HEK293 (cell line): ENCODE measurements at regions not wholly inside any gene's neighbourhood (a gene's known extent, or its start where the extent isn't known, plus 50 kb on each side); places are given as distances from the start of the nearest gene placed in this dataset.

ENCODE experiments used
- CTCF ChIA-PET: fragments of 350-600 bp; formaldehyde crosslinking; extraction: SDS; loops from one replicate; lab custom pipeline; 2021; ENCODE audit warnings: antibody characterized with exemption; lab: Yijun Ruan, JAX
- POLR2A ChIA-PET: fragments of 300-600 bp; formaldehyde crosslinking; extraction: SDS; loops from one replicate; lab custom pipeline; 2020; ENCODE audit warnings: antibody characterized with exemption, inconsistent platforms; lab: Yijun Ruan, JAX
- H3K27ac ChIP-seq: fragments of 200-500 bp; sonication (Bioruptor generic); 2 replicates; pipeline ENCODE4 v1.5.1; 2014; ENCODE audit warnings: low read depth, low read length, control low read depth, inconsistent platforms; ENCODE audit errors: extremely low read depth
- H3K36me3 ChIP-seq, 2 experiments: fragments of 200-500 bp in 1 of 2; sonication (Bioruptor generic) in 1 of 2; 1 replicate in 1 of 2; 2 replicates in 1 of 2; pipeline ENCODE4 v1.5.1; 2014 to 2017; ENCODE audit warnings: inconsistent platforms in 2 of 2, low read length in 2 of 2; ENCODE audit not compliant: control insufficient read depth in 2 of 2, insufficient read depth in 1 of 2
- H3K4me1 ChIP-seq: fragments of 200-500 bp; sonication (Bioruptor generic); 2 replicates; pipeline ENCODE4 v1.5.1; 2014; ENCODE audit warnings: mild to moderate bottlenecking, low read length, inconsistent platforms; ENCODE audit not compliant: control insufficient read depth, insufficient read depth
- H3K4me3 ChIP-seq: 2 replicates; pipeline ENCODE4 v1.5.1; 2011; ENCODE audit warnings: low read depth, mild to moderate bottlenecking, control low read depth, low read length, moderate library complexity
- H3K9me3 ChIP-seq: fragments of 200-500 bp; sonication (Bioruptor generic); 2 replicates; pipeline ENCODE4 v1.5.1; 2014; ENCODE audit warnings: low read depth, low read length, inconsistent platforms; ENCODE audit not compliant: control insufficient read depth, insufficient read depth
- FEZF1 ChIP-seq: fragments of 450-650 bp; formaldehyde crosslinking; IDR thresholded peaks from 2 replicates; pipeline ENCODE4 v1.5.1; 2016; ENCODE audit warnings: missing biosample characterization, missing genetic modification characterization
- PRDM10 ChIP-seq: fragments of 450-650 bp; formaldehyde crosslinking; IDR thresholded peaks from 2 replicates; pipeline ENCODE4 v1.5.1; 2016; ENCODE audit warnings: missing biosample characterization, missing genetic modification characterization
- RBAK ChIP-seq: fragments of 450-650 bp; formaldehyde crosslinking; IDR thresholded peaks from 2 replicates; pipeline ENCODE4 v1.5.1; 2016; ENCODE audit warnings: missing biosample characterization, missing genetic modification characterization
- SCRT2 ChIP-seq: fragments of 450-650 bp; formaldehyde crosslinking; IDR thresholded peaks from 2 replicates; pipeline ENCODE4 v1.5.1; 2016; ENCODE audit warnings: missing biosample characterization, missing genetic modification characterization
- TCF7L2 ChIP-seq: IDR thresholded peaks from 2 replicates; pipeline ENCODE4 v1.6.1; 2011; ENCODE audit warnings: low read depth, mild to moderate bottlenecking, inconsistent platforms, low read length, moderate library complexity, borderline replicate concordance
- TRIM28 ChIP-seq: IDR thresholded peaks from 2 replicates; pipeline ENCODE4 v1.6.1; 2011; ENCODE audit warnings: low read length, control low read depth, borderline replicate concordance
- ZBTB10 ChIP-seq: fragments of 450-650 bp; formaldehyde crosslinking; IDR thresholded peaks from 2 replicates; pipeline ENCODE4 v1.5.1; 2016; ENCODE audit warnings: missing biosample characterization, missing genetic modification characterization
- ZBTB17 ChIP-seq: fragments of 450-650 bp; formaldehyde crosslinking; IDR thresholded peaks from 2 replicates; pipeline ENCODE4 v1.5.1; 2016; ENCODE audit warnings: missing biosample characterization, missing genetic modification characterization
- ZNF146 ChIP-seq: fragments of 450-650 bp; formaldehyde crosslinking; IDR thresholded peaks from 2 replicates; pipeline ENCODE4 v1.5.1; 2016; ENCODE audit warnings: missing biosample characterization, missing genetic modification characterization
- ZNF155 ChIP-seq: fragments of 450-650 bp; formaldehyde crosslinking; IDR thresholded peaks from 2 replicates; pipeline ENCODE4 v1.5.1; 2016; ENCODE audit warnings: missing biosample characterization, missing genetic modification characterization
- ZNF239 ChIP-seq: fragments of 450-650 bp; formaldehyde crosslinking; IDR thresholded peaks from 2 replicates; pipeline ENCODE4 v1.5.1; 2016; ENCODE audit warnings: missing biosample characterization, missing genetic modification characterization
- ZNF302 ChIP-seq: fragments of 450-650 bp; formaldehyde crosslinking; IDR thresholded peaks from 2 replicates; pipeline ENCODE4 v1.5.1; 2016; ENCODE audit warnings: missing biosample characterization, missing genetic modification characterization, low read depth
- ZNF518A ChIP-seq: fragments of 450-650 bp; formaldehyde crosslinking; conservative IDR thresholded peaks from 2 replicates; pipeline ENCODE4 v1.5.1; 2016; ENCODE audit warnings: low read depth, missing biosample characterization, missing genetic modification characterization
- ZNF629 ChIP-seq: fragments of 450-650 bp; formaldehyde crosslinking; IDR thresholded peaks from 2 replicates; pipeline ENCODE4 v1.5.1; 2017; ENCODE audit warnings: missing biosample characterization, missing genetic modification characterization
- ZNF664 ChIP-seq: fragments of 450-650 bp; formaldehyde crosslinking; IDR thresholded peaks from 2 replicates; pipeline ENCODE4 v1.5.1; 2016; ENCODE audit warnings: missing biosample characterization, missing genetic modification characterization
- ZNF692 ChIP-seq: fragments of 450-650 bp; formaldehyde crosslinking; IDR thresholded peaks from 2 replicates; pipeline ENCODE4 v1.5.1; 2016; ENCODE audit warnings: missing biosample characterization, missing genetic modification characterization

GRCh38 chr1:38207906-38208305 is 161.3 kb upstream of the POU3F1 start (continued):
- peak; percentile 73 for TF ChIP-seq PRDM10

GRCh38 chr1:38207275-38207674 is 160.7 kb upstream of the POU3F1 start:
- Histone ChIP-seq H3K4me3 (no peak overlapping the region), H3K27ac (no peak overlapping the region), H3K4me1 (no peaks in the 10 kb centered on the region), H3K36me3 (no peaks in the 10 kb centered on the region), H3K9me3 (no peaks in the 10 kb centered on the region)
- ChIA-PET POLR2A (no interaction called here), CTCF (no interaction called here)
- no peak for TF ChIP-seq ZNF239 (tag by site-specific recombination)
- TF ChIP-seq ZBTB10: no peak
- TF ChIP-seq ZNF302: no peak
- TF ChIP-seq FEZF1 (tag by site-specific recombination): peak; percentile 42
- no peak for TF ChIP-seq ZNF155
- TF ChIP-seq ZNF146: no peak
- TF ChIP-seq SCRT2 (tag by site-specific recombination): no peak

GRCh38 chr1:38204698-38205097 is 158.1 kb upstream of the POU3F1 start:
- Histone ChIP-seq H3K4me3 (no peak overlapping the region), H3K9me3 (no peaks in the 10 kb centered on the region), H3K4me1 (no peaks in the 10 kb centered on the region), H3K36me3 (no peaks in the 10 kb centered on the region), H3K27ac (no peak overlapping the region)
- TF ChIP-seq ZNF629 (tag by site-specific recombination): no peak
- peak; percentile 36; the same call in 1 of the 2 replicates for TF ChIP-seq ZBTB17
- no peak for TF ChIP-seq TRIM28
- TF ChIP-seq ZNF692 (tag by site-specific recombination): no peak
- TF ChIP-seq ZNF664 (tag by site-specific recombination): 0 out of 2 replicates have a peak, but pooled peaks have one; percentile 31
- POLR2A ChIA-PET: no interaction called here
- CTCF ChIA-PET: interaction anchor here (0.5 to 0.6 kb wide), 2 partner anchors 75 to 522 kb away, joined by 3 read pairs; no protein-coding TSS in a partner anchor

GRCh38 chr1:38203441-38203840 is 156.8 kb upstream of the POU3F1 start:
- TF ChIP-seq RBAK (no peak), TCF7L2 (no peak), ZNF518A (tag by site-specific recombination) (no peak)
- TF ChIP-seq, all 188 proteins: peak for 0
- Histone ChIP-seq H3K27ac (no peak overlapping the region), H3K4me1 (no peaks in the 10 kb centered on the region), H3K9me3 (no peaks in the 10 kb centered on the region), H3K36me3 (no peaks in the 10 kb centered on the region), H3K4me3 (no peak overlapping the region)
- POLR2A ChIA-PET: no interaction called here
- CTCF ChIA-PET: no interaction called here
